H7 (cell line): ENCODE measurements at regions not wholly inside any gene's neighbourhood (a gene's known extent, or its start where the extent isn't known, plus 50 kb on each side); places are given as distances from the start of the nearest gene placed in this dataset.
A peak's percentile ranks its signal among the peaks of the same experiment; 100 is the strongest.
"Not testable (repeated sequence)": the region's sequence is repeated elsewhere in the genome, so short reads cannot be mapped to it uniquely, and the experiment has no call there.

ENCODE experiments used
- DNase-seq: peaks from one replicate; pipeline ENCODE4 v3.0.0; 2012
- H3K27me3 ChIP-seq: 2 replicates; pipeline ENCODE4 v1.6.0; 2011; ENCODE audit warnings: mild to moderate bottlenecking, low read length; ENCODE audit not compliant: control insufficient read depth, insufficient read depth
- H3K36me3 ChIP-seq: replicated peaks from 2 replicates; pipeline ENCODE4 v1.5.1; 2011; ENCODE audit warnings: low read length; ENCODE audit not compliant: control insufficient read depth, insufficient read depth
- H3K4me3 ChIP-seq: 2 replicates; pipeline ENCODE4 v1.5.1; 2011; ENCODE audit warnings: low read depth, mild to moderate bottlenecking, control low read depth, low read length, moderate library complexity; ENCODE audit not compliant: insufficient read depth

- no peaks in the 10 kb centered on the region for H3K36me3 ChIP-seq
- no peak overlapping the region for H3K4me3 ChIP-seq
- no peaks in the 10 kb centered on the region for H3K27me3 ChIP-seq
- DNase-seq = no peak
These were observed 295.9 kb downstream of the SUCLA2 start for GRCh38 chr13:47705185-47705584.

- Histone ChIP-seq H3K27me3 (no peaks in the 10 kb centered on the region), H3K36me3 (no peaks in the 10 kb centered on the region), H3K4me3 (no peak overlapping the region)
- DNase-seq = no peak
These were observed 304.4 kb downstream of the SUCLA2 start for GRCh38 chr13:47696674-47697073.

- DNase-seq = no peak
- Histone ChIP-seq H3K27me3 (no peaks in the 10 kb centered on the region), H3K36me3 (no peaks in the 10 kb centered on the region), H3K4me3 (no peak overlapping the region)
These were observed 313.5 kb downstream of the SUCLA2 start for GRCh38 chr13:47687577-47687976.

- H3K27me3 ChIP-seq, H3K36me3 ChIP-seq, DNase-seq, H3K4me3 ChIP-seq: not testable (repeated sequence)
These were observed 315.9 kb downstream of the SUCLA2 start for GRCh38 chr13:47685156-47685555.

GRCh38 chr13:47680748-47681147, 320.3 kb downstream of the SUCLA2 start:
- DNase-seq = no peak
- no peaks in the 10 kb centered on the region for H3K36me3 ChIP-seq

GRCh38 chr13:47679401-47679800, 321.7 kb downstream of the SUCLA2 start:
- no peaks in the 10 kb centered on the region for H3K27me3 ChIP-seq
- no peaks in the 10 kb centered on the region for H3K36me3 ChIP-seq
- no peak for DNase-seq
- H3K4me3 ChIP-seq = no peak overlapping the region

More at GRCh38 chr13:47680748-47681147, 320.3 kb downstream of the SUCLA2 start:
- no peak overlapping the region for H3K4me3 ChIP-seq
- H3K27me3 ChIP-seq = no peaks in the 10 kb centered on the region

GRCh38 chr13:47678201-47678968, 322.7 kb downstream of the SUCLA2 start:
- Histone ChIP-seq H3K27me3 (no peaks in the 10 kb centered on the region), H3K4me3 (no peak overlapping the region), H3K36me3 (no peaks in the 10 kb centered on the region)
- no peak for DNase-seq

- DNase-seq = no peak
- Histone ChIP-seq H3K36me3 (no peaks in the 10 kb centered on the region), H3K27me3 (no peaks in the 10 kb centered on the region), H3K4me3 (no peak overlapping the region)
These were observed 325.2 kb downstream of the SUCLA2 start for GRCh38 chr13:47675871-47676270.

GRCh38 chr13:47673009-47673850, 327.8 kb downstream of the SUCLA2 start:
- no peaks in the 10 kb centered on the region for H3K36me3 ChIP-seq
- DNase-seq = no peak
- H3K4me3 ChIP-seq = no peak overlapping the region
- H3K27me3 ChIP-seq = no peaks in the 10 kb centered on the region

GRCh38 chr13:47672245-47673008, 328.6 kb downstream of the SUCLA2 start:
- H3K27me3 ChIP-seq = no peaks in the 10 kb centered on the region
- DNase-seq = no peak

GRCh38 chr13:47671776-47672175, 329.3 kb downstream of the SUCLA2 start:
- Histone ChIP-seq H3K4me3 (no peak overlapping the region), H3K27me3 (no peaks in the 10 kb centered on the region), H3K36me3 (no peaks in the 10 kb centered on the region)

More at GRCh38 chr13:47672245-47673008, 328.6 kb downstream of the SUCLA2 start:
- no peaks in the 10 kb centered on the region for H3K36me3 ChIP-seq
- no peak overlapping the region for H3K4me3 ChIP-seq

GRCh38 chr13:47665043-47665442, 336.0 kb downstream of the SUCLA2 start:
- Histone ChIP-seq H3K27me3 (no peaks in the 10 kb centered on the region), H3K4me3 (no peak overlapping the region), H3K36me3 (no peaks in the 10 kb centered on the region)
- peak; percentile 1 for DNase-seq

More at GRCh38 chr13:47671776-47672175, 329.3 kb downstream of the SUCLA2 start:
- no peak for DNase-seq

- Histone ChIP-seq H3K4me3 (no peak overlapping the region), H3K36me3 (no peaks in the 10 kb centered on the region), H3K27me3 (no peaks in the 10 kb centered on the region)
- DNase-seq = no peak
These were observed 340.0 kb downstream of the SUCLA2 start for GRCh38 chr13:47661076-47661475.

- no peaks in the 10 kb centered on the region for H3K27me3 ChIP-seq
- no peaks in the 10 kb centered on the region for H3K36me3 ChIP-seq
- no peak for DNase-seq
- no peak overlapping the region for H3K4me3 ChIP-seq
These were observed 344.4 kb downstream of the SUCLA2 start for GRCh38 chr13:47656651-47657050.
